NCI-H1048 (cell line): ENCODE measurements at regions not wholly inside any gene's neighbourhood (a gene's known extent, or its start where the extent isn't known, plus 50 kb on each side); places are given as distances from the start of the nearest gene placed in this dataset.
"Not testable (repeated sequence)": the region's sequence is repeated elsewhere in the genome, so short reads cannot be mapped to it uniquely, and the experiment has no call there.

Experiments
- DNase-seq: peaks from one replicate; lab custom pipeline; 2025; lab: John Stamatoyannopoulos, UW

GRCh38 chr13:22897571-22898314 lies 283.0 kb upstream of the SGCG start:
- no peak for DNase-seq

- DNase-seq: not testable (repeated sequence)
Measured at GRCh38 chr13:22900416-22900951, 280.3 kb upstream of the SGCG start.

- DNase-seq: no peak
Measured at GRCh38 chr13:22903301-22903700, 277.5 kb upstream of the SGCG start.

- DNase-seq: no peak
Measured at GRCh38 chr13:22903925-22904324, 276.9 kb upstream of the SGCG start.

- DNase-seq: no peak
Measured at GRCh38 chr13:22915442-22916082, 265.2 kb upstream of the SGCG start.

- DNase-seq: not testable (repeated sequence)
Measured at GRCh38 chr13:22916276-22916675, 264.5 kb upstream of the SGCG start.

- peak; percentile 69 for DNase-seq
Measured at GRCh38 chr13:22925881-22926747, 254.7 kb upstream of the SGCG start.

- no peak for DNase-seq
Measured at GRCh38 chr13:22926748-22927400, 253.9 kb upstream of the SGCG start.

GRCh38 chr13:22927845-22928244 lies 252.9 kb upstream of the SGCG start:
- DNase-seq: not testable (repeated sequence)

- no peak for DNase-seq
Measured at GRCh38 chr13:22929381-22930126, 251.2 kb upstream of the SGCG start.

- DNase-seq: no peak
Measured at GRCh38 chr13:22931576-22931975, 249.2 kb upstream of the SGCG start.

GRCh38 chr13:22932632-22933412 lies 248.0 kb upstream of the SGCG start:
- not testable (repeated sequence) for DNase-seq

GRCh38 chr13:22933571-22934181 lies 247.1 kb upstream of the SGCG start:
- no peak for DNase-seq

- DNase-seq: no peak
Measured at GRCh38 chr13:22934744-22935523, 245.8 kb upstream of the SGCG start.

GRCh38 chr13:22936228-22936627 lies 244.6 kb upstream of the SGCG start:
- no peak for DNase-seq

GRCh38 chr13:22937241-22937640 lies 243.5 kb upstream of the SGCG start:
- DNase-seq: no peak

GRCh38 chr13:22937953-22938352 lies 242.8 kb upstream of the SGCG start:
- DNase-seq: no peak

GRCh38 chr13:22938576-22938975 lies 242.2 kb upstream of the SGCG start:
- DNase-seq: no peak

GRCh38 chr13:22939157-22939556 lies 241.6 kb upstream of the SGCG start:
- DNase-seq: no peak
